ENCODE measurements at regions not wholly inside any gene's neighbourhood (a gene's known extent, or its start where the extent isn't known, plus 50 kb on each side); places are given as distances from the start of the nearest gene placed in this dataset.
A peak's percentile ranks its signal among the peaks of the same experiment; 100 is the strongest.

DNA sequence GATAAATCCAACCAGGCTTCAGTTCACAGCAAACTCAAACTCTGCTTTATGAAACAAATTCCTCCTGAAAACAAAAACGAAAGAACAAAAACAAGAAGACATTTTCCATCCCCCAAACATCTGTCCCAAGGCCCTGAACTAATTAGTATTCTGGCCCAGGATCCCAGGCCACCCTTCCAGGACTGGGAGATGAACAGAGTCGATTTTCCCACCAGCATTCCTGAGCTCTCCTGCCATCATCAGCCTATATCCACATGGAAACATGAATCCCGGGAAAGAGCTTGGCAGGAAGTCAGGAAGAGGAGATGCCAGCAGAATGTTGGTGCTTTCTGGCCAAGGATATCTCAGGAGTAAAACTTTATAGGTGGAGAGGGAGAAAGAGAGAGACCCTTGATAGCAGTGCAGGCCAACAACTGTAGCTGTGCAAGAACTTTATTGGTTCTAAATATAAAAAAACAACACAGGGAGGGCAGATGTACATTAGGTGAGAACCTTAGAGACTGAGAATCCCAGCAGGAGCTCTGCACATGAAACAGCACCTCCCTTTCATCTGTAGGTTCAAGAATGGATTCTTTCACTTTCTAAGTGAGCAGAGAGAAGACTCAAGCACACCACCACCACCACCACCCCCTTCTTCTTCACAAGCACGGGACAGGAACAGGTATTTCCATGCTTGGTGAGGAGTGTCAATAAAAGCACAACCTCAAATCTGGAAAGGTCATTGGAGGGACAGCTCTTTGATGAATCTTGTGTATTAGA, 190.7 kb upstream of the TAS2R1 start:
- H4K20me1 ChIP-seq (ENCODE audit: insufficient read depth, poor library complexity, severe bottlenecking): no peaks in the 10 kb centered on the region
- H2AFZ ChIP-seq: no peak overlapping the region
- no peaks in the 10 kb centered on the region for H3K9me3 ChIP-seq (ENCODE audit: low read depth)
- no peaks in the 10 kb centered on the region for H3K9me2 ChIP-seq (replicated peaks; ENCODE audit: insufficient read depth)
- no peak overlapping the region for H3K4me3 ChIP-seq
- H3K27me3 ChIP-seq: no peaks in the 10 kb centered on the region
- H3K4me2 ChIP-seq: no peak overlapping the region
- DNase-seq (ENCODE audit: low spot score): no peak
- H3K79me2 ChIP-seq: no peaks in the 10 kb centered on the region
- no peaks in the 10 kb centered on the region for H3K36me3 ChIP-seq (replicated peaks; ENCODE audit: insufficient read depth, low read depth)
- no peak for TF ChIP-seq EZH2phosphoT487 (IDR thresholded peaks at IDR 0.05; ENCODE audit: low read depth, severe bottlenecking, unreplicated experiment)
- TF ChIP-seq EZH2 (IDR thresholded peaks at IDR 0.05; ENCODE audit: borderline replicate concordance): no peak
- TF ChIP-seq, protein P1, sequence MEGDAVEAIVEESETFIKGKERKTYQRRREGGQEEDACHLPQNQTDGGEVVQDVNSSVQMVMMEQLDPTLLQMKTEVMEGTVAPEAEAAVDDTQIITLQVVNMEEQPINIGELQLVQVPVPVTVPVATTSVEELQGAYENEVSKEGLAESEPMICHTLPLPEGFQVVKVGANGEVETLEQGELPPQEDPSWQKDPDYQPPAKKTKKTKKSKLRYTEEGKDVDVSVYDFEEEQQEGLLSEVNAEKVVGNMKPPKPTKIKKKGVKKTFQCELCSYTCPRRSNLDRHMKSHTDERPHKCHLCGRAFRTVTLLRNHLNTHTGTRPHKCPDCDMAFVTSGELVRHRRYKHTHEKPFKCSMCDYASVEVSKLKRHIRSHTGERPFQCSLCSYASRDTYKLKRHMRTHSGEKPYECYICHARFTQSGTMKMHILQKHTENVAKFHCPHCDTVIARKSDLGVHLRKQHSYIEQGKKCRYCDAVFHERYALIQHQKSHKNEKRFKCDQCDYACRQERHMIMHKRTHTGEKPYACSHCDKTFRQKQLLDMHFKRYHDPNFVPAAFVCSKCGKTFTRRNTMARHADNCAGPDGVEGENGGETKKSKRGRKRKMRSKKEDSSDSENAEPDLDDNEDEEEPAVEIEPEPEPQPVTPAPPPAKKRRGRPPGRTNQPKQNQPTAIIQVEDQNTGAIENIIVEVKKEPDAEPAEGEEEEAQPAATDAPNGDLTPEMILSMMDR (IDR thresholded peaks at IDR 0.05; ENCODE audit: poor library complexity): no peak
- H3K27ac ChIP-seq: peak overlapping the region; percentile 32
- 37% methylated on average over 4 of the region's 4 CpGs for WGBS (ENCODE audit: low lambda C conversion rate, missing lambda C conversion rate)
- H3K4me1 ChIP-seq (ENCODE audit: insufficient read depth): no peaks in the 10 kb centered on the region

DNA sequence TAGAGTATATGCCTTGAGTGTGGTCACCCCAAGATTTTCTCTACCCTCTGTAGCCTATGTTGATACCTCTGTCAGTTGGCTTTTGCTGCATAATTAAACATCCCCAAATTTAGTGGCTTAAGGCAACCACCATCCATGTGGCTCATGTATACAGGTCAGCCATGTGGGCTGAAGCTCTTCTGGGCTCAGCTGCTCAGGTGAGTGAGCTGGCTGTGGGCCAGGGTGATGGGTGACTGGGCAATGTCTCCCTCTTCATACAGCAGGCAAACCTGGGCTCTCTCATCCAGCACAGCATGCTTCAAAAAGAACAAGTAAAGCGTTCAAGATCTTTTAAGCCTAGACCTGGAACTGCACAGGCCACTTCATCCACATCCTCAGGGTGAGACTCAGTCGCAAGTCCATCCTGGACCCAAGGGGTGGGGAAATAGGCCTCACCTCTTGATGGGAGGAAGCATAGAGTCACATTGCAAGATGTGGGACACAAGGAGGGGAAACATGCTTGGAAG, 188.2 kb upstream of the TAS2R1 start:
- Histone ChIP-seq H2AFZ (no peak overlapping the region), H3K4me3 (no peak overlapping the region), H3K79me2 (no peaks in the 10 kb centered on the region), H3K4me1 (ENCODE audit: insufficient read depth) (no peaks in the 10 kb centered on the region), H3K9me3 (ENCODE audit: low read depth) (no peaks in the 10 kb centered on the region), H3K9me2 (replicated peaks; ENCODE audit: insufficient read depth) (no peaks in the 10 kb centered on the region), H4K20me1 (ENCODE audit: insufficient read depth, poor library complexity, severe bottlenecking) (no peaks in the 10 kb centered on the region), H3K36me3 (replicated peaks; ENCODE audit: insufficient read depth, low read depth) (no peaks in the 10 kb centered on the region), H3K27me3 (no peaks in the 10 kb centered on the region), H3K27ac (no peak overlapping the region), H3K4me2 (no peak overlapping the region)
- no peak for DNase-seq (ENCODE audit: low spot score)
- WGBS (ENCODE audit: low lambda C conversion rate, missing lambda C conversion rate): 87% methylated on average over 2 of the region's 2 CpGs
- TF ChIP-seq EZH2 (IDR thresholded peaks at IDR 0.05; ENCODE audit: borderline replicate concordance): no peak
- TF ChIP-seq, protein P1 (IDR thresholded peaks at IDR 0.05; ENCODE audit: poor library complexity): no peak
- no peak for TF ChIP-seq EZH2phosphoT487 (IDR thresholded peaks at IDR 0.05; ENCODE audit: low read depth, severe bottlenecking, unreplicated experiment)

DNA sequence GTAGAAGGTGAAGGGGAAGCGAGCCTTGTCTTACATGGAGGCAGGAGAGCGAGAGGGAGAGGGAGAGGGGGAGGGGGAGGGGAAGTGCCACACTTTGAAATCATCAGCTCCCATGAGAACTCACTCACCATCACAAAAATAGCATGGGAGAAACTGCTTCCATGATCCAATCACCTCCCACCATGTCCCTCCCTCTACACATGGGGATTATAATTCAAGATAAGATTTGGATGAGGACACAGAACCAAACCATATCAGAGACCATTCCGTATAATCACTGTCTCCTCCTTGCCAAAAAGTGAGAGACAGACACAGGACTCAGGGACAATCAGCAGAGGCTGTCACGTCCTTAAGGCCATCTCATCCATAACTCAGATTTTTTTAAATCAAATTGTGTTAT, 187.7 kb upstream of the TAS2R1 start:
- DNase-seq (ENCODE audit: low spot score): no peak

More for the DNA sequence above, 187.7 kb upstream of the TAS2R1 start:
- Histone ChIP-seq H2AFZ (no peak overlapping the region), H3K27ac (no peak overlapping the region), H3K9me2 (replicated peaks; ENCODE audit: insufficient read depth) (no peaks in the 10 kb centered on the region), H3K4me3 (no peak overlapping the region), H4K20me1 (ENCODE audit: insufficient read depth, poor library complexity, severe bottlenecking) (no peaks in the 10 kb centered on the region), H3K9me3 (ENCODE audit: low read depth) (no peaks in the 10 kb centered on the region), H3K4me1 (ENCODE audit: insufficient read depth) (no peaks in the 10 kb centered on the region), H3K27me3 (no peaks in the 10 kb centered on the region), H3K79me2 (no peaks in the 10 kb centered on the region), H3K36me3 (replicated peaks; ENCODE audit: insufficient read depth, low read depth) (no peaks in the 10 kb centered on the region), H3K4me2 (no peak overlapping the region)
- 83% methylated on average over 4 of the region's 4 CpGs for WGBS (ENCODE audit: low lambda C conversion rate, missing lambda C conversion rate)
- TF ChIP-seq EZH2phosphoT487 (IDR thresholded peaks at IDR 0.05; ENCODE audit: low read depth, severe bottlenecking, unreplicated experiment) (no peak), EZH2 (IDR thresholded peaks at IDR 0.05; ENCODE audit: borderline replicate concordance) (no peak)
- TF ChIP-seq, protein P1 (IDR thresholded peaks at IDR 0.05; ENCODE audit: poor library complexity): no peak

Data from hepatocyte (in vitro differentiated cells).